Panc1 (cell line): ENCODE measurements at regions not wholly inside any gene's neighbourhood (a gene's known extent, or its start where the extent isn't known, plus 50 kb on each side); places are given as distances from the start of the nearest gene placed in this dataset.

Source experiments
- CTCF ChIP-seq: fragments of 450-650 bp; IDR thresholded peaks from 2 replicates; pipeline ENCODE4 v1.5.1; 2017; ENCODE audit warnings: mild to moderate bottlenecking
- POLR2AphosphoS5 ChIP-seq: IDR thresholded peaks from 2 replicates; pipeline ENCODE4 v1.6.1; 2012; ENCODE audit warnings: mild to moderate bottlenecking, low read depth, low read length, moderate library complexity

- TF ChIP-seq CTCF: no peak
- no peak for TF ChIP-seq POLR2AphosphoS5
Measured at GRCh38 chr7:120114626-120115025, 158.3 kb upstream of the KCND2 start.
